CD14-positive monocyte (primary cell): ENCODE measurements at regions not wholly inside any gene's neighbourhood (a gene's known extent, or its start where the extent isn't known, plus 50 kb on each side); places are given as distances from the start of the nearest gene placed in this dataset.

Source experiments
- DNase-seq, 3 donors: peaks; one replicate each; pipeline ENCODE4 v3.0.0-alpha.2; 2011 to 2022
- H2AFZ ChIP-seq: 2 replicates; pipeline ENCODE4 v1.6.0; 2012; ENCODE audit warnings: mild to moderate bottlenecking, low read depth, low read length, inconsistent platforms; ENCODE audit not compliant: insufficient read depth, poor library complexity, severe bottlenecking
- H3K27ac ChIP-seq, 2 donors: 1 replicate in 1 of 2; 2 replicates in 1 of 2; pipeline ENCODE4 v1.5.1; 2012 to 2013; ENCODE audit warnings: low read length in 2 of 2, control low read depth in 1 of 2, inconsistent platforms in 1 of 2, low read depth in 1 of 2, mild to moderate bottlenecking in 1 of 2
- H3K27me3 ChIP-seq, 2 donors: one replicate each; pipeline versions ENCODE4 v1.6.0 to v1.6.1; 2011 to 2013; ENCODE audit warnings: low read length in 2 of 2; ENCODE audit not compliant: control insufficient read depth in 2 of 2, insufficient read depth in 2 of 2
- H3K36me3 ChIP-seq, 2 donors: replicated peaks in 1 of 2; 1 replicate in 1 of 2; 2 replicates in 1 of 2; pipeline versions ENCODE4 v1.5.1 to v1.6.1; 2012 to 2013; ENCODE audit warnings: low read length in 2 of 2, control low read depth in 1 of 2, inconsistent platforms in 1 of 2, mild to moderate bottlenecking in 1 of 2; ENCODE audit not compliant: insufficient read depth in 2 of 2, control insufficient read depth in 1 of 2
- H3K4me1 ChIP-seq, 2 donors: 1 replicate in 1 of 2; 2 replicates in 1 of 2; pipeline versions ENCODE4 v1.5.1 to v1.6.1; 2012 to 2013; ENCODE audit warnings: low read length in 2 of 2, control low read depth in 1 of 2, inconsistent platforms in 1 of 2, mild to moderate bottlenecking in 1 of 2, moderate library complexity in 1 of 2; ENCODE audit not compliant: insufficient read depth in 2 of 2, control insufficient read depth in 1 of 2
- H3K4me2 ChIP-seq: replicated peaks from 2 replicates; pipeline ENCODE3; 2012; ENCODE audit warnings: low read length, moderate library complexity, mild to moderate bottlenecking; ENCODE audit not compliant: poor library complexity, severe bottlenecking; ENCODE audit errors: extremely low read depth
- H3K4me3 ChIP-seq, 3 experiments: fragments of 200-600 bp in 1 of 3; sonication (generic) in 1 of 3; replicated peaks in 1 of 3; 1 replicate in 2 of 3; 2 replicates in 1 of 3; pipeline ENCODE4 v1.5.1; 2011 to 2013; ENCODE audit warnings: low read length in 3 of 3, mild to moderate bottlenecking in 3 of 3, control low read depth in 2 of 3, low read depth in 2 of 3, inconsistent platforms in 1 of 3, moderate library complexity in 1 of 3
- H3K79me2 ChIP-seq: 2 replicates; pipeline ENCODE4 v1.6.0; 2012; ENCODE audit warnings: mild to moderate bottlenecking, control low read depth, inconsistent platforms, low read length, moderate library complexity; ENCODE audit not compliant: insufficient read depth
- H3K9ac ChIP-seq: 2 replicates; pipeline ENCODE4 v1.6.0; 2017; ENCODE audit warnings: low read length, mild to moderate bottlenecking; ENCODE audit not compliant: insufficient read depth, poor library complexity, severe bottlenecking
- H3K9me3 ChIP-seq, 2 donors: replicated peaks in 1 of 2; 1 replicate in 1 of 2; 2 replicates in 1 of 2; pipeline versions ENCODE4 v1.5.1 to v1.6.1; 2012 to 2013; ENCODE audit warnings: low read length in 2 of 2, control low read depth in 1 of 2; ENCODE audit not compliant: control insufficient read depth in 1 of 2, insufficient read depth in 1 of 2
- H4K20me1 ChIP-seq: 2 replicates; pipeline ENCODE4 v1.6.0; 2012; ENCODE audit warnings: mild to moderate bottlenecking, low read length, control low read depth, moderate library complexity; ENCODE audit not compliant: insufficient read depth
- H3K27ac Mint-ChIP-seq, 7 donors: one replicate each; pipeline ENCODE4 v1.8.0; 2020; ENCODE audit warnings: mild to moderate bottlenecking in 7 of 7, mixed read lengths in 7 of 7, moderate library complexity in 6 of 7, inconsistent platforms in 2 of 7
- H3K27me3 Mint-ChIP-seq, 3 donors: one replicate each; pipeline ENCODE4 v1.8.0; 2021 to 2022; ENCODE audit warnings: low read depth in 3 of 3, mild to moderate bottlenecking in 3 of 3, mixed read lengths in 3 of 3, moderate library complexity in 3 of 3, inconsistent platforms in 1 of 3
- H3K36me3 Mint-ChIP-seq, 2 donors: one replicate each; pipeline ENCODE4 v1.8.0; 2020; ENCODE audit warnings: mixed read lengths in 2 of 2, inconsistent platforms in 1 of 2, mild to moderate bottlenecking in 1 of 2
- H3K4me1 Mint-ChIP-seq: one replicate; pipeline ENCODE4 v1.8.0; 2020; ENCODE audit warnings: mild to moderate bottlenecking, mixed read lengths
- H3K4me3 Mint-ChIP-seq, 2 donors: one replicate each; pipeline ENCODE4 v1.8.0; 2020; ENCODE audit warnings: mild to moderate bottlenecking in 2 of 2, mixed read lengths in 2 of 2, moderate library complexity in 1 of 2
- H3K9me3 Mint-ChIP-seq, 7 donors: one replicate each; pipeline ENCODE4 v1.8.0; 2020 to 2022; ENCODE audit warnings: mixed read lengths in 7 of 7, mild to moderate bottlenecking in 6 of 7, moderate library complexity in 6 of 7, inconsistent platforms in 2 of 7
- WGBS: methylation state at CpG from one replicate; pipeline ENCODE4 v1.1.5; 2013; ENCODE audit warnings: missing lambda C conversion rate; ENCODE audit not compliant: insufficient coverage; 5-methylcytosine and 5-hydroxymethylcytosine counted together
- intact Hi-C, 2 donors: fragments of 100-400 bp; cut with micrococcal nuclease; formaldehyde crosslinking; loops; one replicate each; pipeline versions ENCODE4 v1.15.0 to v1.15.1; 2023
- TF ChIP-seq, protein P1 (sequence below): fragments of 200-600 bp; IDR thresholded peaks from one replicate; pipeline ENCODE4 v1.8.0; 2022; ENCODE audit warnings: antibody characterized with exemption, mild to moderate bottlenecking

DNA sequence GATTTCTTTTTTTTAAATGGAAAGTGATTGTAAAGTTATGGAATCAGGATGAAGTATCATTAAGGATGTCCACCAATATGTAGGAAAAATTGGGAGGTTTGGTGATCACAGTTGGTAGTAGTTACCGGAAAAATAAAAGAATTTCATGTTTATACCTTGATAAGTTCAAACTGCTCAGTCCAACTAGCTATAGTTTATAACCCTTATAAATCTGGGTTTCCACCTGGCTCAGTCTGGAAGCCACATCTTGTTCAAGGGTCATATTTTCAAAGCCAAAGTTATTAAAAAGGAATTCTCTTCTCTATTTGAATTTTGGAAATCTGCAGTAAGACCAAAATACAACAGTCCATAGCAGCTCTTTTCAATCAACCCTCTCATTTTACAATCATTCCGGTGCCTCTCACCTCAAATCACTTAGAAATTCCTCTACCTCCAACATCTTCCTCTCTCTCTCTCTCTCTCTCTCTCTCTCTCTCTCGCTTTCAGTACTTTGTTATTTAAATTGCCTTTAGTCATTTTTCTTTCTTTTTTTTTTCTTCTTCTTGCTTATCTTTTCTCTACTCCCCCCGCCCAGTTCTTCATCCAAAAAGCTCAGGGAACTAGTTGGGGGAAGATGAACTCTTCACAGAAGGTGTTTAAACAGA, 186.2 kb upstream of the TBC1D5 start:
- no peaks in the 10 kb centered on the region for H3K79me2 ChIP-seq
- no peak for DNase-seq
- Mint-ChIP-seq H3K9me3 (no peaks in the 10 kb centered on the region), H3K36me3 (no peaks in the 10 kb centered on the region), H3K27ac (no peak overlapping the region), H3K4me1 (peaks cover 17% of the 10 kb centered on the region), H3K27me3 (no peaks in the 10 kb centered on the region), H3K4me3 (no peak overlapping the region)
- no peaks in the 10 kb centered on the region for H3K36me3 ChIP-seq
- TF ChIP-seq, protein P1, sequence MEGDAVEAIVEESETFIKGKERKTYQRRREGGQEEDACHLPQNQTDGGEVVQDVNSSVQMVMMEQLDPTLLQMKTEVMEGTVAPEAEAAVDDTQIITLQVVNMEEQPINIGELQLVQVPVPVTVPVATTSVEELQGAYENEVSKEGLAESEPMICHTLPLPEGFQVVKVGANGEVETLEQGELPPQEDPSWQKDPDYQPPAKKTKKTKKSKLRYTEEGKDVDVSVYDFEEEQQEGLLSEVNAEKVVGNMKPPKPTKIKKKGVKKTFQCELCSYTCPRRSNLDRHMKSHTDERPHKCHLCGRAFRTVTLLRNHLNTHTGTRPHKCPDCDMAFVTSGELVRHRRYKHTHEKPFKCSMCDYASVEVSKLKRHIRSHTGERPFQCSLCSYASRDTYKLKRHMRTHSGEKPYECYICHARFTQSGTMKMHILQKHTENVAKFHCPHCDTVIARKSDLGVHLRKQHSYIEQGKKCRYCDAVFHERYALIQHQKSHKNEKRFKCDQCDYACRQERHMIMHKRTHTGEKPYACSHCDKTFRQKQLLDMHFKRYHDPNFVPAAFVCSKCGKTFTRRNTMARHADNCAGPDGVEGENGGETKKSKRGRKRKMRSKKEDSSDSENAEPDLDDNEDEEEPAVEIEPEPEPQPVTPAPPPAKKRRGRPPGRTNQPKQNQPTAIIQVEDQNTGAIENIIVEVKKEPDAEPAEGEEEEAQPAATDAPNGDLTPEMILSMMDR, result no peak
- H3K9ac ChIP-seq, result no peak overlapping the region
- H3K4me2 ChIP-seq, result no peak overlapping the region
- H4K20me1 ChIP-seq, result no peaks in the 10 kb centered on the region
- no peaks in the 10 kb centered on the region for H3K9me3 ChIP-seq
- intact Hi-C loops, result no loop called here
- H2AFZ ChIP-seq, result no peak overlapping the region
- no peak overlapping the region for H3K27ac ChIP-seq
- no peaks in the 10 kb centered on the region for H3K4me1 ChIP-seq
- no peak overlapping the region for H3K4me3 ChIP-seq
- 100% methylated on average over 1 of the region's 4 CpGs for WGBS
- H3K27me3 ChIP-seq, result no peaks in the 10 kb centered on the region

DNA sequence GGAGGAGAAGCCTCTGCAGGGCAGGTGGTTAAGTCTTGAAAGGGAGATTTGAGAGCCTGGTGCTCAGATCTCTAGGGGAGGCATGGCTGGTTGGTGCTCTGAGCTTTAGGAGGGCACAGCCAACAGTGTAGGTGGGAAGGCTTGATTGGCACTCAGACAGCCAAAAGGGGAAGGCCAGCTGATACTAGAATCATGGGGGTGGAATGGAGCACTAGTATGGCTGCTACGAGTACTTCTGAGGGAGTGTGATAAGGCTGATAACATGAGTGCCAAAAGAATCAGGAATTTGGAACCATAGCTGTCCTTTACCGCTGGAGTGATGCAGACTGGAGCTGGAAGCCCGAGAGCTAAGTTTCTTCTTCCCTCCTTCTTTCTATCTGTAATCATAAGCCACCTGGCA, 184.6 kb upstream of the TBC1D5 start:
- no peaks in the 10 kb centered on the region for H3K27me3 Mint-ChIP-seq
- H3K79me2 ChIP-seq, result no peaks in the 10 kb centered on the region
- H3K4me1 ChIP-seq, result no peaks in the 10 kb centered on the region
- H3K27ac ChIP-seq, result no peak overlapping the region
- H3K27ac Mint-ChIP-seq, result no peak overlapping the region
- H3K9ac ChIP-seq, result no peak overlapping the region
- H3K4me3 ChIP-seq, result no peak overlapping the region
- no peaks in the 10 kb centered on the region for H4K20me1 ChIP-seq
- no peaks in the 10 kb centered on the region for H3K36me3 ChIP-seq
- intact Hi-C loops, result no loop called here
- TF ChIP-seq, protein P1, result no peak
- H3K4me3 Mint-ChIP-seq, result no peak overlapping the region
- H3K4me1 Mint-ChIP-seq, result peaks cover 17% of the 10 kb centered on the region
- H3K9me3 Mint-ChIP-seq, result no peaks in the 10 kb centered on the region
- H2AFZ ChIP-seq, result no peak overlapping the region
- H3K9me3 ChIP-seq, result no peaks in the 10 kb centered on the region
- DNase-seq, result no peak
- H3K36me3 Mint-ChIP-seq, result no peaks in the 10 kb centered on the region
- no peak overlapping the region for H3K4me2 ChIP-seq
- H3K27me3 ChIP-seq, result no peaks in the 10 kb centered on the region
- no CpG with 5 or more reads among the region's 3 CpGs for WGBS
